Type B pancreatic cell (in vitro differentiated cells): ENCODE measurements at regions not wholly inside any gene's neighbourhood (a gene's known extent, or its start where the extent isn't known, plus 50 kb on each side); places are given as distances from the start of the nearest gene placed in this dataset.
A peak's percentile ranks its signal among the peaks of the same experiment; 100 is the strongest.
"Not testable (repeated sequence)": the region's sequence is repeated elsewhere in the genome, so short reads cannot be mapped to it uniquely, and the experiment has no call there.

Experiments
- DNase-seq: peaks from one replicate; pipeline ENCODE4 v3.0.0; 2021; ENCODE audit warnings: mixed read lengths; ENCODE audit not compliant: unreplicated experiment; ENCODE audit errors: extremely low spot score
- H3K27ac Mint-ChIP-seq: 2 replicates; pipeline ENCODE4 v1.8.0; 2021; ENCODE audit warnings: mild to moderate bottlenecking, mixed read lengths
- H3K27me3 Mint-ChIP-seq: 2 replicates; pipeline ENCODE4 v1.8.0; 2021; ENCODE audit warnings: mixed read lengths
- H3K36me3 Mint-ChIP-seq: 2 replicates; pipeline ENCODE4 v1.8.0; 2021; ENCODE audit warnings: mixed read lengths
- H3K4me1 Mint-ChIP-seq: one replicate; pipeline ENCODE4 v1.8.0; 2021; ENCODE audit warnings: mixed read lengths; ENCODE audit not compliant: unreplicated experiment
- H3K4me3 Mint-ChIP-seq: 2 replicates; pipeline ENCODE4 v1.8.0; 2021; ENCODE audit warnings: mild to moderate bottlenecking, mixed read lengths
- H3K9me3 Mint-ChIP-seq: 2 replicates; pipeline ENCODE4 v1.8.0; 2021; ENCODE audit warnings: mixed read lengths
- TF ChIP-seq, protein P1 (sequence below): fragments of 200-600 bp; sonication (generic); conservative IDR thresholded peaks from 2 replicates; pipeline ENCODE4 v1.5.0; 2021; ENCODE audit warnings: antibody characterized with exemption, mild to moderate bottlenecking

DNA sequence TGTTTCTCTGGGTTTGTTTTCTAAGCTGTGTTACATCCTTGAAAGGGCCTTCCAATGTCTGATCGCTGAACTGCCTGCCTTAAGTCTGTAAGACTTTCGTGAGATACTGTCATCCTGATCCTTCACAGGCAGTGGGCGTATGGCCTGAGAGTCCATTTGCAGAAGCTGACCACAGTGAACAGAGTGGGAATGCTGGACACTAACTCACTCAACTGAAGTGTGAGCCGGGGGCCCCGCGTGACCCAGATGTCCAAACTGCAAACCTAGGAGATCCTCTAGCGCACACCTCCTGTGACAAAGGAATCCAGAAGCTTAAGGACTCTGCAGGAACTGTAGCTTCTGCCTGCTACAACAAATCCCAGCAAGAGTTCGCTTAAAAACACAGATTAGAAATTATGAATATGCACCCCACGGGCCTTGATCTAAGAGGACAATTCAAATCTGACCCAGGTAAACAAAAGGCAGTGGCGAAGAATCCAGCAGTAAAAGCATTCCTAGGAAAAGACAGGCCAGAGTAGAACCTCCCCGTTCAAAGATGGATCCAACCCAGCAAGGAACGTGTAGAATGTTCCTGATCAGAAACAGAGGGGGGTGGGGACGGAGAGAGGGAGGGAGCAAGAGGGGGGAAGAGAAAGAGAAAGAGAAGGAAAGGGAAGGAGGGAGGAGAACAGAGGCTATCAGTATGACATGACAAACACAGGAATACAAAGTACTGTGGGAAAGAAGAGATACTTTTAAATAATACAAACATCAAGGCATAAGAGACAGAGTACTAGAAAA, 135.0 kb upstream of the AFDN start:
- Mint-ChIP-seq H3K27ac (no peak overlapping the region), H3K27me3 (peaks cover 14% of the 10 kb centered on the region), H3K4me3 (no peak overlapping the region), H3K9me3 (peaks cover 5% of the 10 kb centered on the region), H3K4me1 (peaks cover 13% of the 10 kb centered on the region), H3K36me3 (no peaks in the 10 kb centered on the region)
- no peak for DNase-seq
- TF ChIP-seq, protein P1, sequence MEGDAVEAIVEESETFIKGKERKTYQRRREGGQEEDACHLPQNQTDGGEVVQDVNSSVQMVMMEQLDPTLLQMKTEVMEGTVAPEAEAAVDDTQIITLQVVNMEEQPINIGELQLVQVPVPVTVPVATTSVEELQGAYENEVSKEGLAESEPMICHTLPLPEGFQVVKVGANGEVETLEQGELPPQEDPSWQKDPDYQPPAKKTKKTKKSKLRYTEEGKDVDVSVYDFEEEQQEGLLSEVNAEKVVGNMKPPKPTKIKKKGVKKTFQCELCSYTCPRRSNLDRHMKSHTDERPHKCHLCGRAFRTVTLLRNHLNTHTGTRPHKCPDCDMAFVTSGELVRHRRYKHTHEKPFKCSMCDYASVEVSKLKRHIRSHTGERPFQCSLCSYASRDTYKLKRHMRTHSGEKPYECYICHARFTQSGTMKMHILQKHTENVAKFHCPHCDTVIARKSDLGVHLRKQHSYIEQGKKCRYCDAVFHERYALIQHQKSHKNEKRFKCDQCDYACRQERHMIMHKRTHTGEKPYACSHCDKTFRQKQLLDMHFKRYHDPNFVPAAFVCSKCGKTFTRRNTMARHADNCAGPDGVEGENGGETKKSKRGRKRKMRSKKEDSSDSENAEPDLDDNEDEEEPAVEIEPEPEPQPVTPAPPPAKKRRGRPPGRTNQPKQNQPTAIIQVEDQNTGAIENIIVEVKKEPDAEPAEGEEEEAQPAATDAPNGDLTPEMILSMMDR, result no peak

DNA sequence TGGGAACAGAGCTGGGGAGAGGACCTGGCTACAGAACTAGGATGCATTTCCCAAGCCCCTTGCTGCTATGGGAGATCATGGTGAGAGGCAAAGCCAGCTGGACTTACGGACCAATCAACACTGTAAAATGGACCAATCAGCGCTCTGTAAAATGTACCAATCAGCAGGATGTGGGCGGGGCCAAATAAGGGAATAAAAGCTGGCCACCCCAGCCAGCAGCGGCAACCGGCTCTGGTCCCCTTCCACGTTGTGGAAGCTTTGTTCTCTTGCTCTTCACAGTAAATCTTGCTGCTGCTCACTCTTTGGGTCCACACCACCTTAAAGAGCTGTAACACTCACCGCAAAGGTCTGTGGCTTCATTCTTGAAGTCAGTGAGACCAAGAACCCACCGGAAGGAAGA, 133.2 kb upstream of the AFDN start:
- not testable (repeated sequence) for H3K27me3 Mint-ChIP-seq, H3K4me3 Mint-ChIP-seq, H3K27ac Mint-ChIP-seq, DNase-seq, H3K36me3 Mint-ChIP-seq, H3K9me3 Mint-ChIP-seq
- peaks cover 20% of the 10 kb centered on the region for H3K4me1 Mint-ChIP-seq

DNA sequence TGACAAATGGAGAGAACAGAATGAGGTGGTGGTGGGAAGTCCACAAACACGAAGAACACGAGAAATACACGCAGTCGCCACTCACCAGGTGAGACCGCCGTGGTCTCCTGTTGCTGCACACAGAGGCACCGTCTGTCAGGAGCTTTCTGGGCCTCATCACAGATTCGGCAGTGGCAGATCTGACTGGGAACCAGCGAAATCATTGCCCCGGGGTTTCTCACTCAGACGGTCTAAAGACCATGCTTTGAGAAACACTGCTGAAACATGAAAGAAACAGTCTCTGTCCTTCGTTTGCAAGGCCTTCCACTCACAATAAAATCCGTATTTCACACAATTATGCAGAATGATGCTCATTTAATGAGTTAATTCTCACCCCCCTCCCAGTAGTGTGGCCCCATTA, 130.9 kb upstream of the AFDN start:
- Mint-ChIP-seq H3K4me1 (peaks cover 24% of the 10 kb centered on the region), H3K27ac (no peak overlapping the region), H3K4me3 (no peak overlapping the region), H3K27me3 (peaks cover 2% of the 10 kb centered on the region), H3K9me3 (peaks cover 5% of the 10 kb centered on the region), H3K36me3 (no peaks in the 10 kb centered on the region)
- no peak for DNase-seq
- TF ChIP-seq, protein P1, result no peak

DNA sequence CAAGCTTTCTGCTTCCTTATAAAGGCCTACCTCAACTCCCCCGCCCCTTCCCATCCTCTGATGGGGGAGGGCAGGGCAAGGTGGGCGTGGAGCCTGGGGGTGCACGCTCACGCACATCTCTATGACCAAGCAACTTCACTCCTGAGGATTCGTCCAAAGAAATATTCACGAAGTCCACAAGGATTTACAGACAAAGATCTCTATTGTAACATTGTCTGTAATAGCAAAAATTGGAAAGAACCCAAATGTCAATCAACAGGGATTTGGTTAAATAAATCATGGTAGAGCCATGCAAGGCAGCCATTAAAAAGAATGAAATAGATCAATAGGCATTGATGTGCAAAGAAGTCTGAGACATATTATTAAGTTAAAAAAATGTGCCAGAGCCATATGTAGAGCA, 130.4 kb upstream of the AFDN start:
- H3K27me3 Mint-ChIP-seq, result peaks cover 2% of the 10 kb centered on the region
- TF ChIP-seq, protein P1, result no peak
- H3K9me3 Mint-ChIP-seq, result peaks cover 5% of the 10 kb centered on the region
- H3K4me3 Mint-ChIP-seq, result no peak overlapping the region
- no peaks in the 10 kb centered on the region for H3K36me3 Mint-ChIP-seq
- DNase-seq, result no peak
- H3K4me1 Mint-ChIP-seq, result peaks cover 19% of the 10 kb centered on the region
- H3K27ac Mint-ChIP-seq, result no peak overlapping the region

DNA sequence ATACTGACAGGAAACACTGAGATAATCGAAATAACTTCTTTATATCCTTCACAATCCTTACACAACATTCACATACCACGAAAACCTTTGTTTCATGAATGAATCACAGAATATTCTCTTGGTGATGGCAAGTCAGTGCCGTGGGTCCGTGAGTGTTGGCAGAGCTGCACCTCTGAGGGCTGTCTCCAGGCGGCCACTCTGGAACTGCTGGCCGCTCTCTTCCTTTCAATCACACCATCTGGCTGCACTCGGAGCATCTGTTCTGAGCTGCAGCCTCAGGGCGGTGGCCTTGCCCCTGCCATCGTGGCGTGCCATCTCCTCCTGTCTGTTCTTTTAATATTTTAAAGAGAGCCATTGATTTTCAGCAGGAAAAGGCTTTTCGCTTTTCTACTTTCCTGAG, 129.4 kb upstream of the AFDN start:
- Mint-ChIP-seq H3K27ac (peak overlapping the region; percentile 11), H3K4me3 (no peak overlapping the region), H3K36me3 (no peaks in the 10 kb centered on the region), H3K27me3 (peaks cover 2% of the 10 kb centered on the region), H3K4me1 (peaks cover 15% of the 10 kb centered on the region), H3K9me3 (peaks cover 5% of the 10 kb centered on the region)
- TF ChIP-seq, protein P1, result peak; percentile 48
- DNase-seq, result no peak

DNA sequence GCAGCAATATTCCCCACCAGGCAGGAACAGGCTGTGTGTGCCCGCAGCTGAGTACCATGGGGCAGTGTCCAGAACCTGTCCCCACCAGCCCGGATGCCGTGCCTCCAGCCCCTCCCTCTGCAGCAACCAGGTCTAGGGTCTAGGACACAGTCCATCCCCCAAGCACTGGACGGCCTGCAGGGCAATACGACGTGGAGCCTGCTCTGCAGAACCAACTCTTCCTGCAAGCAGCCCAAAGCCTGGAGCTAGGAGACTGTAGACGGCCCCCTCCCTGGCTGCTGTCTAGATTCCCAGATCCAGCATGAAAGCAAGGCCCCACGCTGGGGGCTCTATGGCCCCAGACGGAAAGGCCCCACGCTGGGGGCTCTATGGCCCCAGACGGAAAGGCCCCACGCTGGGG, 128.2 kb upstream of the AFDN start:
- DNase-seq, result no peak
- H3K27me3 Mint-ChIP-seq, result peaks cover 2% of the 10 kb centered on the region
- TF ChIP-seq, protein P1, result no peak
- no peak overlapping the region for H3K27ac Mint-ChIP-seq
- no peak overlapping the region for H3K4me3 Mint-ChIP-seq
- peaks cover 17% of the 10 kb centered on the region for H3K4me1 Mint-ChIP-seq
- peaks cover 5% of the 10 kb centered on the region for H3K9me3 Mint-ChIP-seq
- H3K36me3 Mint-ChIP-seq, result no peaks in the 10 kb centered on the region
